HCT116 (cell line): ENCODE measurements at regions not wholly inside any gene's neighbourhood (a gene's known extent, or its start where the extent isn't known, plus 50 kb on each side); places are given as distances from the start of the nearest gene placed in this dataset.

Experiments used
- ATAC-seq: fragments of 200-7000 bp; cut with Tn5 transposase; 2 replicates; pipeline ENCODE4 v1.9.1; 2020; ENCODE audit warnings: mild to moderate bottlenecking, moderate library complexity
- BruUV-seq: library from RNA; stranded (reverse); fragments of 400-500 nt; replicated peaks from 2 replicates; lab custom pipeline; 2021; lab: Mats Ljungman, UMichigan
- CTCF ChIA-PET: fragments of 300-600 bp; sonication (Branson Sonifier 250); formaldehyde crosslinking; loops from one replicate; lab custom pipeline; 2021; ENCODE audit warnings: antibody characterized with exemption; lab: Charles Lee
- POLR2A ChIA-PET: fragments of 300-600, 350-600 bp; sonication (Branson Sonifier 250); formaldehyde crosslinking; loops from one replicate; lab custom pipeline; 2021; ENCODE audit warnings: antibody characterized with exemption; lab: Charles Lee
- RAD21 ChIA-PET, 2 experiments: fragments of 300-600 bp; sonication (Branson Sonifier 250); formaldehyde crosslinking; loops; one replicate each; lab custom pipeline; 2023; ENCODE audit warnings: low total read pairs in 2 of 2; ENCODE audit not compliant: uncharacterized antibody in 2 of 2, unreplicated experiment in 2 of 2, low non-redundant PET in 1 of 2; lab: Charles Lee
- DNase-seq: peaks from one replicate; pipeline ENCODE4 v3.0.0-alpha.2; 2010; ENCODE audit warnings: low read depth, low spot score
- H2AFZ ChIP-seq: fragments of 200-600 bp; shearing (Covaris generic), sonication (generic); 2 replicates; pipeline ENCODE4 v1.6.1; 2017; ENCODE audit warnings: low read depth, mixed run types, mixed read lengths, antibody characterized with exemption, low read length; ENCODE audit not compliant: poor library complexity, severe bottlenecking
- H3K27ac ChIP-seq: 2 replicates; pipeline ENCODE4 v1.5.1; 2012; ENCODE audit warnings: low read depth, low read length
- H3K27me3 ChIP-seq: fragments of 200-600 bp; sonication (generic); 2 replicates; pipeline ENCODE4 v1.6.1; 2016; ENCODE audit warnings: mixed run types, low read length, mixed read lengths; ENCODE audit not compliant: insufficient read depth
- H3K36me3 ChIP-seq, 2 experiments: fragments of 200-500 bp in 1 of 2; fragments of 200-600 bp in 1 of 2; sonication (Bioruptor generic) in 1 of 2; sonication (generic) in 1 of 2; 2 replicates each; pipeline versions ENCODE4 v1.5.1 to v1.6.1; 2014 to 2016; ENCODE audit warnings: low read length in 2 of 2, inconsistent platforms in 1 of 2, mixed read lengths in 1 of 2, mixed run types in 1 of 2; ENCODE audit not compliant: insufficient read depth in 2 of 2, control insufficient read depth in 1 of 2
- H3K4me1 ChIP-seq, 2 experiments: fragments of 200-600 bp in 1 of 2; sonication (generic) in 1 of 2; 2 replicates each; pipeline versions ENCODE4 v1.5.1 to v1.6.1; 2012 to 2017; ENCODE audit warnings: low read length in 2 of 2, inconsistent platforms in 1 of 2, mild to moderate bottlenecking in 1 of 2, mixed read lengths in 1 of 2, mixed run types in 1 of 2, moderate library complexity in 1 of 2; ENCODE audit not compliant: insufficient read depth in 2 of 2, control insufficient read depth in 1 of 2
- H3K4me2 ChIP-seq: fragments of 200-600 bp; sonication (generic); 2 replicates; pipeline ENCODE4 v1.6.1; 2017; ENCODE audit warnings: mixed run types, low read length, mixed read lengths
- H3K4me3 ChIP-seq, 2 experiments: fragments of 200-600 bp in 1 of 2; sonication (generic) in 1 of 2; replicated peaks in 1 of 2; 2 replicates each; pipeline ENCODE4 v1.5.1; 2011 to 2016; ENCODE audit warnings: low read length in 2 of 2, control low read depth in 1 of 2, low read depth in 1 of 2, mild to moderate bottlenecking in 1 of 2, mixed read lengths in 1 of 2, mixed run types in 1 of 2
- H3K79me2 ChIP-seq: fragments of 200-600 bp; sonication (generic); 2 replicates; pipeline ENCODE4 v1.6.1; 2017; ENCODE audit warnings: mild to moderate bottlenecking, mixed run types, low read length, moderate library complexity, mixed read lengths; ENCODE audit not compliant: insufficient read depth
- H3K9ac ChIP-seq: fragments of 200-600 bp; sonication (generic); 2 replicates; pipeline ENCODE4 v1.6.1; 2016; ENCODE audit warnings: low read length, mixed read lengths
- H3K9me2 ChIP-seq: fragments of 200-600 bp; sonication (generic), shearing (Covaris generic); 2 replicates; pipeline ENCODE4 v1.6.1; 2017; ENCODE audit warnings: mixed run types, mild to moderate bottlenecking, moderate library complexity; ENCODE audit not compliant: insufficient read depth
- H3K9me3 ChIP-seq, 2 experiments: fragments of 200-500 bp in 1 of 2; fragments of 200-600 bp in 1 of 2; sonication (Bioruptor generic) in 1 of 2; sonication (generic) in 1 of 2; 2 replicates each; pipeline ENCODE4 v1.6.1; 2014 to 2017; ENCODE audit warnings: low read length in 2 of 2, mixed read lengths in 2 of 2, inconsistent platforms in 1 of 2, low read depth in 1 of 2, mild to moderate bottlenecking in 1 of 2, mixed run types in 1 of 2, moderate library complexity in 1 of 2; ENCODE audit not compliant: control insufficient read depth in 1 of 2, insufficient read depth in 1 of 2
- H4K20me1 ChIP-seq: fragments of 200-600 bp; sonication (generic), shearing (Covaris generic); 2 replicates; pipeline ENCODE4 v1.6.1; 2017; ENCODE audit warnings: mixed run types, mild to moderate bottlenecking, moderate library complexity; ENCODE audit not compliant: insufficient read depth
- CBX3 ChIP-seq: IDR thresholded peaks from 2 replicates; pipeline ENCODE4 v1.6.1; 2012; ENCODE audit warnings: low read depth
- CEBPB ChIP-seq: IDR thresholded peaks from 2 replicates; pipeline ENCODE4 v1.6.1; 2012; ENCODE audit warnings: low read depth
- ELF1 ChIP-seq: IDR thresholded peaks from 2 replicates; pipeline ENCODE4 v1.6.1; 2012; ENCODE audit warnings: low read depth, borderline replicate concordance
- EZH2 ChIP-seq: fragments of 200-600 bp; sonication (generic); IDR thresholded peaks from 2 replicates; pipeline ENCODE4 v1.6.1; 2017; ENCODE audit warnings: antibody characterized with exemption, mixed run types
- EZH2phosphoT487 ChIP-seq: fragments of 200-600 bp; IDR thresholded peaks from 2 replicates; pipeline ENCODE4 v1.6.1; 2018; ENCODE audit warnings: antibody characterized with exemption, borderline replicate concordance
- FOSL1 ChIP-seq: IDR thresholded peaks from 2 replicates; pipeline ENCODE4 v1.6.1; 2012; ENCODE audit warnings: low read depth
- POLR2A ChIP-seq: IDR thresholded peaks from 2 replicates; pipeline ENCODE4 v1.7.0; 2011; ENCODE audit warnings: borderline replicate concordance; ENCODE audit not compliant: insufficient read depth, insufficient read length; ENCODE audit errors: extremely low read depth
- POLR2AphosphoS5 ChIP-seq: IDR thresholded peaks from 2 replicates; pipeline ENCODE4 v1.6.1; 2011; ENCODE audit warnings: mild to moderate bottlenecking, low read depth, low read length, moderate library complexity
- RAD21 ChIP-seq: IDR thresholded peaks from 2 replicates; pipeline ENCODE4 v1.6.1; 2012; ENCODE audit warnings: low read depth, mild to moderate bottlenecking
- SP1 ChIP-seq: IDR thresholded peaks from 2 replicates; pipeline ENCODE4 v1.6.1; 2012; ENCODE audit warnings: low read depth
- SRF ChIP-seq: IDR thresholded peaks from 2 replicates; pipeline ENCODE4 v1.6.1; 2012; ENCODE audit warnings: low read depth
- TCF7L2 ChIP-seq: IDR thresholded peaks from 2 replicates; pipeline ENCODE4 v1.7.0; 2011; ENCODE audit warnings: borderline replicate concordance, inconsistent platforms; ENCODE audit not compliant: insufficient read depth, insufficient read length; ENCODE audit errors: extremely low read depth
- YY1 ChIP-seq: IDR thresholded peaks from 2 replicates; pipeline ENCODE4 v1.6.1; 2011; ENCODE audit warnings: low read length, low read depth, moderate library complexity, mild to moderate bottlenecking; ENCODE audit not compliant: insufficient replicate concordance; ENCODE audit errors: extremely low read depth
- ZNF274 ChIP-seq: fragments of 200-500 bp; sonication (Bioruptor generic); IDR thresholded peaks from 2 replicates; pipeline ENCODE4 v1.6.1; 2014; ENCODE audit warnings: mild to moderate bottlenecking, low read depth, low read length, inconsistent platforms
- intact Hi-C: fragments of 100-400 bp; cut with micrococcal nuclease; formaldehyde crosslinking; loops from 2 replicates; pipeline ENCODE4 v1.10.0; 2022
- TF ChIP-seq, protein P1 (sequence below): IDR thresholded peaks from 2 replicates; pipeline ENCODE4 v1.6.1; 2012
- TF ChIP-seq, protein P2 (sequence below): IDR thresholded peaks from 2 replicates; pipeline ENCODE4 v1.6.1; 2011; ENCODE audit warnings: mild to moderate bottlenecking, low read length, moderate library complexity; ENCODE audit not compliant: insufficient replicate concordance; ENCODE audit errors: extremely low read depth
- TF ChIP-seq, protein P3 (sequence below), 3 experiments: fragments of 200-600 bp in 1 of 3; sonication (generic) in 1 of 3; IDR thresholded peaks in 2 of 3; conservative IDR thresholded peaks in 1 of 3; 2 replicates each; pipeline ENCODE4 v1.5.1; 2012 to 2017; ENCODE audit warnings: low read depth in 2 of 3, low read length in 2 of 3, antibody characterized with exemption in 1 of 3, borderline replicate concordance in 1 of 3, control low read depth in 1 of 3, mild to moderate bottlenecking in 1 of 3, mixed read lengths in 1 of 3, mixed run types in 1 of 3, moderate library complexity in 1 of 3; ENCODE audit not compliant: insufficient read depth in 1 of 3

DNA sequence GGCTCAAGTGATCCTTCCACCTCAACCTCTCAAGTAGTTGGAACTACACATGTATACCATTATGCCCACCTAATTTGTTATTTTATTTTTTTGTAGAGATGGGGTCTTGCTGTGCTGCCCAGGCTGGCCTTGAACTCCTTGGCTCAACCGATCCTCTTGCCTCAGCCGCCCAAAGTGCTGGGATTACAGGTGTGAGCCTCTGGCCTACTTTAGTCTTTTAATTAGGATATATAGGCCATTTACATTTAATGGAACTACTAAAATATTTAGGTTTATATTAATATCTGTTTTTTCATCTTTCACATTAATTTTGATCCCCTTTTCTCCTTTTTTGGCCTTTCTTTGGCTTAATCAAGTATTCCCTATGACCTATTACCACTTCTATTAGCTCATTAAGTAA is 95.7 kb upstream of the OSR1 start:
- Histone ChIP-seq H3K4me2 (no peak overlapping the region), H2AFZ (no peak overlapping the region), H3K27me3 (no peaks in the 10 kb centered on the region), H3K9me2 (no peaks in the 10 kb centered on the region), H3K79me2 (no peaks in the 10 kb centered on the region), H4K20me1 (no peaks in the 10 kb centered on the region), H3K27ac (no peak overlapping the region), H3K9ac (no peak overlapping the region), H3K4me3 (no peak overlapping the region), H3K4me1 (no peaks in the 10 kb centered on the region), H3K36me3 (no peaks in the 10 kb centered on the region), H3K9me3 (no peaks in the 10 kb centered on the region; a peak in 1 of 4 replicates)
- ChIA-PET CTCF (no interaction called here), RAD21 (no interaction called here), POLR2A (no interaction called here)
- DNase-seq (no peak), ATAC-seq (no peak)
- TF ChIP-seq ZNF274: no peak
- intact Hi-C loops: no loop called here
- BruUV-seq: no TSS peak

DNA sequence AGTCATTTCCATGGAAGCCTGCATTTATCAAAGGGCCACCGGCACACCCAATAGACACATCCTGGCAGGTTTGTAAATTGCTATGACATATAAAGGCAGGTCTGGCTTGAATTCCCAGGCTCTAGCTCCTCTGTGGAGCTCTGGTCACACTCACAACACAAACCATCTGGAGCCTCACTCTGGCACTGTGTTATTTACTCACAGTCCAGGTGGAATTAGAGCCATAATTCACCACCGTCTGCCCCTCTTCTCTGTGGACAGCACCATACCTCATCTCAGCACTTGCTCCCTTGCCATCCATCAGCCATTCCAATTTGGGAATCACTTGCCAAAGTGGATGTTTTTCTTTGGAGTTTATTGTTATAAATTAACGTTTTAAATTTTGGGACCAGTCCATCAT is 84.3 kb upstream of the OSR1 start:
- ATAC-seq (no peak), DNase-seq (no peak)
- intact Hi-C loops: no loop called here
- Histone ChIP-seq H3K4me2 (no peak overlapping the region), H3K9me3 (no peaks in the 10 kb centered on the region), H3K4me3 (no peak overlapping the region), H2AFZ (no peak overlapping the region), H3K36me3 (no peaks in the 10 kb centered on the region), H3K9me2 (no peaks in the 10 kb centered on the region), H3K27me3 (no peaks in the 10 kb centered on the region), H3K4me1 (no peaks in the 10 kb centered on the region), H3K79me2 (no peaks in the 10 kb centered on the region), H3K9ac (no peak overlapping the region), H4K20me1 (no peaks in the 10 kb centered on the region), H3K27ac (no peak overlapping the region)
- BruUV-seq: no TSS peak
- RAD21 ChIA-PET: no interaction called here
- POLR2A ChIA-PET: no interaction called here
- CTCF ChIA-PET: no interaction called here
- TF ChIP-seq ZNF274 (no peak), SP1 (no peak), ELF1 (no peak), FOSL1 (no peak), RAD21 (no peak), POLR2A (no peak), CBX3 (no peak), EZH2phosphoT487 (no peak), POLR2AphosphoS5 (no peak), EZH2 (no peak), TCF7L2 (no peak), YY1 (no peak), SRF (no peak), CEBPB (no peak)
- TF ChIP-seq, protein P1, sequence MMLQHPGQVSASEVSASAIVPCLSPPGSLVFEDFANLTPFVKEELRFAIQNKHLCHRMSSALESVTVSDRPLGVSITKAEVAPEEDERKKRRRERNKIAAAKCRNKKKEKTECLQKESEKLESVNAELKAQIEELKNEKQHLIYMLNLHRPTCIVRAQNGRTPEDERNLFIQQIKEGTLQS: no peak
- TF ChIP-seq, protein P2, sequence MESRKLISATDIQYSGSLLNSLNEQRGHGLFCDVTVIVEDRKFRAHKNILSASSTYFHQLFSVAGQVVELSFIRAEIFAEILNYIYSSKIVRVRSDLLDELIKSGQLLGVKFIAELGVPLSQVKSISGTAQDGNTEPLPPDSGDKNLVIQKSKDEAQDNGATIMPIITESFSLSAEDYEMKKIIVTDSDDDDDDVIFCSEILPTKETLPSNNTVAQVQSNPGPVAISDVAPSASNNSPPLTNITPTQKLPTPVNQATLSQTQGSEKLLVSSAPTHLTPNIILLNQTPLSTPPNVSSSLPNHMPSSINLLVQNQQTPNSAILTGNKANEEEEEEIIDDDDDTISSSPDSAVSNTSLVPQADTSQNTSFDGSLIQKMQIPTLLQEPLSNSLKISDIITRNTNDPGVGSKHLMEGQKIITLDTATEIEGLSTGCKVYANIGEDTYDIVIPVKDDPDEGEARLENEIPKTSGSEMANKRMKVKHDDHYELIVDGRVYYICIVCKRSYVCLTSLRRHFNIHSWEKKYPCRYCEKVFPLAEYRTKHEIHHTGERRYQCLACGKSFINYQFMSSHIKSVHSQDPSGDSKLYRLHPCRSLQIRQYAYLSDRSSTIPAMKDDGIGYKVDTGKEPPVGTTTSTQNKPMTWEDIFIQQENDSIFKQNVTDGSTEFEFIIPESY: no peak
- TF ChIP-seq, protein P3, sequence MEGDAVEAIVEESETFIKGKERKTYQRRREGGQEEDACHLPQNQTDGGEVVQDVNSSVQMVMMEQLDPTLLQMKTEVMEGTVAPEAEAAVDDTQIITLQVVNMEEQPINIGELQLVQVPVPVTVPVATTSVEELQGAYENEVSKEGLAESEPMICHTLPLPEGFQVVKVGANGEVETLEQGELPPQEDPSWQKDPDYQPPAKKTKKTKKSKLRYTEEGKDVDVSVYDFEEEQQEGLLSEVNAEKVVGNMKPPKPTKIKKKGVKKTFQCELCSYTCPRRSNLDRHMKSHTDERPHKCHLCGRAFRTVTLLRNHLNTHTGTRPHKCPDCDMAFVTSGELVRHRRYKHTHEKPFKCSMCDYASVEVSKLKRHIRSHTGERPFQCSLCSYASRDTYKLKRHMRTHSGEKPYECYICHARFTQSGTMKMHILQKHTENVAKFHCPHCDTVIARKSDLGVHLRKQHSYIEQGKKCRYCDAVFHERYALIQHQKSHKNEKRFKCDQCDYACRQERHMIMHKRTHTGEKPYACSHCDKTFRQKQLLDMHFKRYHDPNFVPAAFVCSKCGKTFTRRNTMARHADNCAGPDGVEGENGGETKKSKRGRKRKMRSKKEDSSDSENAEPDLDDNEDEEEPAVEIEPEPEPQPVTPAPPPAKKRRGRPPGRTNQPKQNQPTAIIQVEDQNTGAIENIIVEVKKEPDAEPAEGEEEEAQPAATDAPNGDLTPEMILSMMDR (IDR thresholded peaks at IDR 0.05 in 2 of 3, conservative IDR thresholded peaks at IDR 0.05 in 1 of 3; ENCODE audit: borderline replicate concordance in 1 of 3, insufficient read depth in 1 of 3, low read depth in 2 of 3, low read length in 2 of 3): no peak
